GF-D8 (cell line): ENCODE measurements at regions not wholly inside any gene's neighbourhood (a gene's known extent, or its start where the extent isn't known, plus 50 kb on each side); places are given as distances from the start of the nearest gene placed in this dataset.
"Not testable (repeated sequence)": the region's sequence is repeated elsewhere in the genome, so short reads cannot be mapped to it uniquely, and the experiment has no call there.

Source experiments
- DNase-seq: peaks from one replicate; lab custom pipeline; 2025; lab: John Stamatoyannopoulos, UW

DNA sequence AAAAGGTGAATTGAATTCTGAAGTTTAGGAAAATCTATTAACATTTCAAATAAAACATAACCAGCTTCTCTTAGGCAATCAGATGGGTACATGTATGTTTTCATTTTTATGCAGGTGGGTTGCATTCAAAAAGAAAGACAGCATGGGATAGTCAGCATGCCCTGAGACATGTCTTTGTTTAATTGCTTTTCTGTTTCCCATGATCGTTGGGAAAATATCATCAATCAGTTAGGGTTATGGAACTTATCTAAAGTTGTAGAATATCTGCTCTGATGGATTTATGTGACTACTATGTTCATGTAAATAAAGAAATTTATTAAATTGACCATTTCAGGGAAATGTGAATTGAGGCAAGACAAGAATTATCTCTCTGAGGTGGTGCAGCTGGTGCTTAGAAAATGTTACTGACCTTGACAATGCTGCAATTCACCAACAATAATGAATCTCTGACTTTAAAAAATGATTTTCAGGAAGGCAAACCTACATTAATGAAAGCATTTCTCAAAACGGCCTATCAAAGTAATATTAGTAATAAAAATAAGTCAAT, 112.7 kb downstream of the RFPL4B start:
- DNase-seq: no peak

DNA sequence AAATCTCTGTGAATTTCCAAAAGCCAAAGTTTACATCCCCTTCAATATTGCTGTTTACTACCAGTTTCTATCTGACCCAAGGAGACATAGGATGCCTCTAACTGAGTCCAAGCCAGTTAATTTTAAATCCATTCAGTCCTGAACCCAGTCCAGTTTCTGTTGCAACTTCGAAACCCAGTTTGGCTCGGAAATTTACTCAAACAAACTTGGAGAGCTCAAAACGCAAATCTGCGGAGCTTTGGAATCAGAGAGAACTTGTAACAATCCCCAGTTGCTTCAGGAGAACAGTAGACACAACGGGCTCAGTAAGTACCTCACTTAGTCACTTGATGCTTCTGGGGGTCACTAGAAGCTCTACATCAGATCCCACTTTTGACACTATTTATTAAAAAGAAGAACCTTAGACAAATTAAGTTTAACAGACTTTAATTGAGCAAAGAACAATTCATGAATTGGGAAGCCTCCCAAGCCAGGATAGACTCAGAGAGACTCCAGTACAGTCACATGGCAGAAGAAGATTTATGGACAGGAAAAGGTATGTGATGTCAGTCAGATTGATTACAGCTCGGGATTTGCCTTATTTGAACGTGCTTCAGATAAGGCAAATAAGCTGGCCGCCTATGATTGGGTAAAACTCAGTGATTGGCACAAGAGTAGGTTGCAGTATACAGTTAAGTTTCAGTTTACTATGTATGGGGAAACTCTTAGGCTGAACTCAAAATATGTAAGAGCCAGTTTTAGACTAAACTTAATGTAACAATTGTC, 118.0 kb downstream of the RFPL4B start:
- no peak for DNase-seq

DNA sequence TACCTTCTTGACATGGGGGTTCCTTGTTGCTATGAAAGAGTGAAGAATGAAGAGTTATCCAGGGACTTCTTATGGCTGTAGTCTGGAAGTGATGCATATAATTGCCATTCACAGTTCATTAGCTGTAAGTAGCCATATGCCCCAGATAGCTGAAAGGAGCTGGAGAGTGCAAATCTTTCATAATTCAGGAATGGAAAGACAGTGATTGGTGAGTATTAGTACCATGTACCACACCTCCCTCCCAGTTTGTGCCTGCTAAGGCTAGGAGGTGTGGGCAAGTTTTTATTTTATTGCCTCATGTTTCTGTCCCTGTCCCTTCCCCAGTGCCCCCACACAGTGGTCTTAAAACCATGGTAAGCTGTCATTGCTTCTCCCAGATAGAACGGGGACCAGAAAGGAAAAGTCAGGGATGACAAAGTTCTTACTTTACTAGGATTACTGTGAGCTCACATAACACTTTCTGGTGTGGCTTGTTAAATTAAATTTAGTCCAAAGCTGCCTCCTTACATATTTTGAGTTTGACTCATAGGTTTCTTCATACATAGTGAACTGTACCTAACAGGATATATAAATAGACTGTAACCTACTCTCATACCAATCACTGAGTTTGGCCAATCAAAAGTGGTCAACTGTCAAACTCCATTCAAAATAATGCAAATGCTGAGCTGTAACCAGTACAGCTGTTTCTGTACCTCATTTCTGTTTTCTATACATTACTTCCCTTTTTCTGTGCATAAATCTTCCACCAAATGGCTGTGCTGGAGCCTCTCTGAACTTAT, 119.4 kb downstream of the RFPL4B start:
- DNase-seq: no peak

DNA sequence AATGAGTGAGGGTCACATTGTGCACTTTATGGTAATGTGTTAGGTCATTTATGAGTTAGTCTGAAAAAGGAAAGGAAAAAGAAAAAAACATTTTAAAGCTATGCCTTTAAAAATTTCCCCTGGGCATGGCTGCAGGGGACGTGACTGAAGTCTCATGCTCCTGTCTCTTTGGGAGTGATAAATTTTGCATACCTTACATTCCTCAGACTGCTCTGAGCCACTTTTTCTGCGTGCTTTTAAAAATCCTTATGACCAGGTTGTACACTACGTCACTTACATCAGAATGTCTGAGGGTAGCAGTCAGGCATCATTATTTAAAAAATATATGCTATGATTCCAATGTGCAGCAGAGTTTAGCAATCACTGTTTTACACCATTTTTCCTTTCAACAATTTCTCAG, 121.2 kb downstream of the RFPL4B start:
- no peak for DNase-seq

DNA sequence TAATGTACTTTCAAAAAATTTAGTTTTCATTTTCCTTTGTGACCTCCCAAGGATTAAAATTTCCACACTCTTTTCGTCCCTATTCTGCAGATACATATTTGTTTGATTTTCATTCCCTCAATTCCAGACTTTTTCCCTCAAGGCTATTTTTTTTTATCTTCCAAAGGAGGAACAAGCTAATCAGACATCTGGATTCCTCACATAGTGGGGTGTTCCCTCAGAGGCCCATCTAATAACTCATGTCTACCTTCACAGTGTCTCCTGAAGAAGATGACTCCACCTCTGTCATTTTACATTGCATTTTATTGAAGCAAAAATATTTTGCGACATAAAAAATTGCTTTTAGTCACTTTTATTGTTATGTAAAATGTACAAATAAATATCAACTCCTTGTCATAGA, 122.2 kb downstream of the RFPL4B start:
- no peak for DNase-seq

DNA sequence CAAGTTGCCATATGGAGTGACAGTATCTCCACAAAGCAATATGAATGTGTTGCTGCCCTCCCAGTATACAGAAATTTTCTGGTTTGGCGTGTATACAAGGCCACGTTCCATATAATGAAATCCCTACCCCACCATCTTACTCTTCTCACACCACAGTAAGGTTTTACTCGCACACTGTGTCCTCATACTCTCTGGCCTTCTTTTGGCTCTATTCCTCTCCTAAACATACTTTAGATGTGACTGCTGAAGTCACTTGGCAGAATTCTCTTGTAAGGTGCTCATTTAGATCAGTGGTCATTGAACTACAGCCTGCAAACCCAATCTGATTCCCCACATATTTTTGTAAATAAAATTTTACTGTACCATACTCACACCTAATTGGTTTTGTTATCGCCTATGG, 123.2 kb downstream of the RFPL4B start:
- DNase-seq: no peak

DNA sequence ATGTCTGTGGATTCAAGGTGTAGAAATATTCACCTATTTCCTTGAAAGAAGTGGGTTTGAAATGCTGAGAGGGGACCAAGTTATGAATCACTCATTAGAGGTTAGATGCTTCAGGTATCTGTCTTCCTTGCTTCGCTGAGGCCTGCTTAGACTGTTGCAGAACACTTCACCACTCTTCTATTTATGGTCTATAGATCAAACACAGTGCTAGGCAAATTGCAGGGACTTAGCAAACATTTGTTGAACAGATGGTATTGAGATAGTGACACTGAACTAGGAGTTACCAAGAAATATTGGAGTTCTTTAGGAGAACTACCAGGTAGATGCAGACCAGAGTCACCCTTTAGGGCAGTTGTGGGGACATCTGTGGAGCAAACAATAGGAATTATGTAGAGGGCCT, 123.8 kb downstream of the RFPL4B start:
- DNase-seq: no peak

DNA sequence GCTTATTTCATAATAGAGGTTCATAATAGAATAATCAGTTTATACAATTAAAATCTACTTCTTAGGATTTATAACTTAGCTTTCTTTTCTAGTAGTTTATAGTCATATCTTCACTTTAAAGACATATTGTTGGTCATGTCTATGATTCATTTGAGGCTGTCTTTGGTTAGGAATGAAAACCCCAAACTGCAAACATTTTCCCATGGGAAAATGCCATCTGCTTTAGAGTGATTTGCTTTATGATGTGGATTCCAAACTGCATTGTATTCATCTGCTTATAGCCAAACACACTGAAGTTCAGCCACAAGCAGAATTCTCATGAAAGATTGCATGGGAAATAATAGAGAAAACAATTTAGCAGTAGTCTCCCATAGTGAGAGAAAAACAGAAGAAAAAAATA, 128.0 kb downstream of the RFPL4B start:
- DNase-seq: no peak

DNA sequence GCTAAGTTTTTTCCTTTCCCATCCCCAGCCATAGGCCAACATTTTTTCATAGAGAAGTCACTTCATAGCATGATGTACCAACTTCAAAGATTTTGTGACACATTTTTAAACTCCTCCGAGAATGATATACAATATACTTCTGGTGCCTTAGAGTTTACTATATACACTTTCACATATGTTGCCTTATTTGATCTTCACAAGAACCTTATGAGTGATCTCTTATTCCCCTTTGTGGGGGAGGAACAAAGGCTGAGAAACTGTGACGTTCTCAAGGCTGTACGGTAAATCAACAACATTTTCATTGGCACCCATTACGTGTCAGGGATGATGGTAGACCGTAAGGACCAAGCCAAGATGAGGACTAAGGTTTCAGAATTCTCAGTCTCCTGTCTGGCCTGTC, 130.0 kb downstream of the RFPL4B start:
- DNase-seq: no peak

DNA sequence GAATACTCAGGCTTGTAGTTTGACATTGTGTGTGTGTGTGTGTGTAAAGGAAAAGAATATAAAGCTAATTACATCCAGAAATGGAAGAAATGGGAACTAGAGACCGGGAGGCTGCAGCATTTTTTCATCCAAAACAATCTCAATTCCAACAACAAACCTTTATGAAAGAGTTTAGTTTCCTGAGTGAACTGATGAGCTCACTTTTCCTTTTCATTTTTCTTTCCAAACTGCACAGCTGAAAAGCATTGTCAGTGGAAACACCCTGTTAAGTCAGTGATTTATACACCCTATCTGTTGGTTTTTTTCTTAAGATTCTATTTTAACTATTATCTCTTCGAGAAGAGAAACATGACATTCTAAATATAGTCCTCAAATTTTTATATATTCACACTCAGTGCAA, 130.9 kb downstream of the RFPL4B start:
- DNase-seq: no peak

DNA sequence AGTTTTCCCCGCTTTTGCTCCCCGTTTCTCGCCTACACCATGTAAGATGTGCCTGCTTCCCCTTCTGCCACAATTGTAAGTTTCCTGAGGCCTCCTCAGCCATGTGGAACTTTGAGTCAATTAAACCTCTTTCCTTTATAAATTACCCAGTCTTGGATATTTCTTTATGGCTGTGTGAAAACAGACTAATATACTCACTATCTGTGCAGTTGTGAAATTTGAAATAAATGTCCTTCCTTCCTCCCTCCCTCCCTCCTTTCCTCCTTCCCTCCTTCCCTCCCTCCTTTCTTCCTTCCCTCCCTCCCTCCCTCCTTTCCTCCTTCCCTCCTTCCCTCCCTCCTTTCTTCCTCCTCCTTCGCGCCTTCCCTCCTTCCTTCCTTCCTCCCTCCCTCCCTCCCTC, 132.8 kb downstream of the RFPL4B start:
- DNase-seq: not testable (repeated sequence)

DNA sequence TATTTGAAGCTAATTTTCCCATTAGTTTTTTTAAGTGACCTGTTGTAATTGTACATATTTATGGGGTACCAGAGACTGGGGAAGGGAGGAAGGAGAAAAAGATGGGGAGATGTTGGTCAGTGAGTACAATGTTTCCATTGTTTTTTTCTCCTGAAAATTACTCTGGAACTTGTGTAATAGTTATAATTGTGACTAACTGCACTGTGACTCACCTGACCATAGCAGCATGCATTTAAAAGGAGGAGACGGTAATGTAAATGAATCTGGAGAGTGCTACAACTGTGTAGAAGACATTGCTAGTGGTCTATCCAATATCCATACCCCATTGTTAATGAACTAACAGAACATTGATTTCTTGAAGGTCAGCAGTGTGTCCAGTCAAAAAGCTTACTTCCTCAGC, 133.4 kb downstream of the RFPL4B start:
- DNase-seq: no peak

DNA sequence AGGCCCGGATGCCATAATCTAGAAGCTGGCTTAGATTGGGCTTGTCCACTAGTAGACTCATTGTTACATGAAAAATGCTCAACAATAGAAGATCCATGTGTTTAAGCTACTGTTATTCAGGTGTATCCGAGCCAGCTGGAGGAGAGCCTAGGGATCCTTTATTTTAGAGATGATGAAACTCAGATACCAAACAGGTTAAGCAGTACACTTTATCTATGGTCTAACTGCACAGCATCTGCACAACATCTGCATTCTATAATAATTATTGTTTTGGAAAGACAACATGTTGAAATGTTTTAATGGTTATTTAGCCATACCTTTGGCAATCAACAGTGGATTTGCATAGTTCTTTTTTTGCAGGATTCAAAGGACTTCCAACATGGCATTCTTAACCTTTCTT, 134.1 kb downstream of the RFPL4B start:
- no peak for DNase-seq

DNA sequence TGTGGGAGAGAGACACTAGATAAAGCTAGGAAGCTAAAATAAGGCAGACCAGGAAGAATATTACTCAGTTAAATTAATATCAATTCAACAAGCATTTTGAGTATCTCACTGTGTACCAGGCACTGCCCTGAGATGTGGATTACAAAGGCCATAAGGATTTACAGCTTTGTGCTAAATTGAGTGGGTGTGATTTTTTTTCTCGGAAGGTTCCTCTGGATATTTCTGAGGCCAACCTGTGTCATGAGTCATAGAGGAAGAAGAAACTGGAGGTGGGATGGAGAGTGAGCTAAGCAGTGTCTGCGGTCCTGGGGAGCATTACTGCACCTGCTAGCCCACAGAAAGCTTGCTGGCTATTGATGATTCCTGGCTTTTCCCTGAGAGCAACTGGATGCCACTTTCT, 135.2 kb downstream of the RFPL4B start:
- no peak for DNase-seq

DNA sequence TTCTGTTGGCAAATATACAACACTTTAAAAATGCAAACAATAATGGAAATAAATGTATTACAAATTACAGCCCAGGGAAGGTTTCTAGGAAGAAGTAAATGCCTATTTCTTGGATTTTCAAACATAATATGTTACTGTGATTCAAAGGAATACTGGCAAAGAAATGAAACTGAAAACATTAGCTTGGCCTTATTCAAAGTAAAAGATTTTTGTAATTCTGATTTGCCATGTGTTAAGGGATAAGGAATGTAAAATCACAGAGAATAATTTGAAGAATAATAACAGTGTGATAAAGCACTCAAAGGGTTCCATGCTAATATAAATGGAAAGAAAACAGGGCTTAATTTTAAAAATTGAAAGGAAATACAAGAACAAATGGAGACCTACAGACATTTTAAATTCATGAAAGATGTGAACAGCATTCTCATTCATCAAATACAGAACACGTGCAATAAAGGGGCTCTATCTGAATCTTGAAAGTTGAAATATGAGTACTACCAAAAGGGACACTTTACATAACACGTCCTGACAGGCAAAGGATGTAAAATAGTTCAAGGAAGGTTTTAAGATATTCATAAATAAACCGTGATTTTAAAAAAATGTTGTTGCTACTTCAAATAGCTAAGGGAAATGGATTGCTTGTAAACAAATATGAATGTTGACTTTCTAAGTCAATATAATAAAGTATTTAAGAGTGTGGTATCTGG, 138.1 kb downstream of the RFPL4B start:
- DNase-seq: no peak

DNA sequence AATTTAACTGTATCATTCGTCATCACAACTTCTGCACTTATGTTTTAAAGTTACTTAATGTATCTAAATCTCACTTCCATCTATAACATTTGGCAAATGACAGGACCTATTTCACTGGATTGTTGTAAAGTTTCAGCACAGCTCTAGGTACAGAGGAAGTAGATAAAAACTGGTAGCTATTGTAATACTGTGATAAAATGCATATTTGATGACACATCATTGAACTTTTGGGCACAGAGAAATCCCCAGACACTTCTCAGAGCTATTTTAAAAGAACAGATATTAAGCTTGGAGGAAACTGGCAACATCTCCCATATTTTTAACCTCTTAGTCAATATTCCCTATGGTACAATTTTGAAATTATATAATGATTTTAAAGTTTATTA, 138.7 kb downstream of the RFPL4B start:
- DNase-seq: no peak

DNA sequence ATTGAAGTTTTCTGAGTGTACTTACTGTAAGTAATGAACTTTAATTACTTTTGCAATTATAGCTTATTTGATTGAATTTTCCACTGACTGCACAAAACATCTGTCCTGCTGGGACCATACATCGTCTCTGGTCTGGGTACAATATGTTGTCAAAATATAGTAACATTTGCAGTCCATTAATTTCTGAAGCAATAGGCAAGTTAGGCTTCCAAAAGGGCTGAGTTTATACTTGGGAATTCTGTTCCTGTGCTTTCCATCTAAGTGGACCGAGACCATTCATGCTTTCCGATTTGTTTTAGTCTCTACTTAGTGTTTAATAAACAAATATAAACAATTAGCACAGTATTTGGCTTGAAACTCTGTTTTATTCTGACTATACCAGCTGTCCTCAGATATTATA, 139.3 kb downstream of the RFPL4B start:
- no peak for DNase-seq

DNA sequence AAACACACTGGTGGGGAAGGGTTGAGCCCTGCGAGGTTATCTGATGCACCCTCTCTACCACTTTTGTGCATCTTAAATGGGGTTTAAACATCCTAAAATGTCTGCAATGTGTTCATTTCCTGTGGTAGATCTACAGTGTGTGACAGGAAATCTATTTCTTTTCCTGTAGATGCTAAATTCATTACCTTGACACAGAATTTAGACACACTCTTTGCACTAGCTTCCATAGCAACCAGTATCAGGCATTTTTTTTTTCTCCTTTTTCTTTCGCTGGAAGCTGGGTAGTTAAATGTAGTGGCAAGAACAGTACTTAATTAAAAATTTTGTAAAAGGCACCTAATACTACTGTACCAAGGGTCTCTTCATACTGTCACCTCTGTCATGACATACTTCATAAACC, 141.1 kb downstream of the RFPL4B start:
- no peak for DNase-seq

DNA sequence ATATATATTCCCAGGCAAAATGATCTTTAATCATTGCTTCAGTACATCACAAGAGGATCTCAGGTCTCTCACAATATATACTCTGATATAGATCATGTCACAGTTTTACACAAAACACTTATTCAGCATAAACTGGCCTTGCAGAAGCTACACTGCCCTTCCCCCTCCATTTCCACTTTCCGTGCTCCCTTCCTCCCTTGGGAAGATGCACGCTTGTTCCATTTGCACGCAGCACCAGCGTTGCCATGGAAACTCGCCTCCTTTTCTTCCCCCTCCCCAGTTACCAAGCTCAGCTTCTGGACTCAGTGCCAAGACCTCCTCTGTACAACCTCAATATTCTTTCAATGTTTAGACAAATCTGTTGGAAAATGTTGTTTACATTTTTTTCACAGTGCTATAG, 154.6 kb downstream of the RFPL4B start:
- DNase-seq: no peak

DNA sequence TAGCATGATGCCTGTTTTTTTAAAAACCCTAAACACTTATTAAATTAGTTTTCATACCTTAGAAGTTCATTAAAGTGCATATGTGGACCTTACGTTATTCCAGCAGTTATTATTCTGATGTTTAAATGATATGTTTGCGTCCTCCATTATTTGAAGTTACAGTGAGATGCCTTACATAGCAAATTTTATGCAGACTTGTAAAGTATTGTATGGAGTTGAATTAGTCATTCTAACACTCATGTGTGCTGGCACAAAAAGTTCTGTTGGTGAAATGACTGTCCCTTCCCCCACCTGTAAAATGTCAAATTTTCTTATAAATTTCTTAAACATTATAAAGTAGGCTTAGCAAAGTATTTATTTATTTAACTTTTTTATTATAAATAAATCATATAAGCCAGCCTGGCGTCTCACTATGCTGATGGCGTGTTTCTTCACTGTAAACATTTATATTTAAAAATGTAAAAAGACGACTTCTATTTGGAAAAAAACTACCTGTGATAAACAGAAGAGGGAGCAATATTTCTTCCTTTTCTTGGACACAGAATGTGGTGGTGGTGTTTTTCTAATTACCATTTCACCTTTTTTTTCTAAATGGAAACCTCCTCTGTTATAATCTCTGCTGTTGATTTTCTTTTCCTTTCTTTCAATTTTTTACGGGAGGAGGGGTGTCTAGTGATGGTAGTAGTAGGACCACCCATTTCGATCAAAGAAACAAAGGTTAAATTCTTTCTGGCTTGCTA, 155.4 kb downstream of the RFPL4B start:
- DNase-seq: no peak

DNA sequence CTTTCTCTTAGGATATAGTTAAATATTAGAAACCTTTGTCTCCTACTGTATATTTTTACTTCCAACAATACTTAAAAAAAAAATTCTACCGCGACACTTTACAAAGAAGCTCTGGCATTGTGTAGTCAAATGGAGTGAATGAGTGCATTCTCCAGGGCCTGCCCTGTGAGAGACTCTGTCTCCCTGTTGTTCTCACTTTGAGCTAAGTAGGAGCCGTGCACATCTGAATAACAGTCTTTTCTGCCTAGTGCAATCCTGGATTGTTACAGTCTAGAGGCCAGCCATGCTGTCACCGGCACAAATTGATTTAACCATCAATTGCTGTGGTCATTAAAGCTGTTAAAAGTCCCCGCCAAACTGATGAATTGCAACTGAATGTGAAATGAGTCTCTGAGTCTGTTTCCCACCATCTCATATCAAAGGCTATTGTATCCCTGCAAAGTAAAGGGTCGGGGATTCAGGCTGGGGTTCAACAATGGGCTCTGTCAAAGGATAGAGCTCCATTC, 156.0 kb downstream of the RFPL4B start:
- DNase-seq: no peak

DNA sequence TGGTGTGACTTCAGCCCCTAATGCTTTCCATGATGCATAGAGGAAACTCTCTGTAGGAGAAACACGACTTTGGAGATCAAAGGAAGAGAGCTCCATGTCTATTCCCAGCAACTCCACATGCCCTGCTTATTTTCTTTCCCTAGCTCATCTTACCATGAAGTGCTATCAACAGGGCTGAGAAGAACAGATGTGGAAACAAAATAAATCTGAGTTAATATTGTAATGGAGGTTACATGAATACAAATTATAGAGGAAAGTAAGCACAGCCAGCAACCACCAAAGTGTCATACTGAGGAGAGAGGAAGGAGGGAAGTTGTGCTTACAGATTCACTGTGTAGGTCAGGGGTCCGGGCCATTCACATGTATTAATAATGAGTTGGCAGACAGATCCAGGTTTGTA, 157.5 kb downstream of the RFPL4B start:
- DNase-seq: no peak
